Panc1 (cell line): ENCODE measurements at regions not wholly inside any gene's neighbourhood (a gene's known extent, or its start where the extent isn't known, plus 50 kb on each side); places are given as distances from the start of the nearest gene placed in this dataset.

Source experiments
- ATAC-seq: fragments of 200-7000 bp; cut with Tn5 transposase; 2 replicates; pipeline ENCODE4 v1.9.1; 2020; ENCODE audit warnings: mild to moderate bottlenecking, moderate library complexity
- BruUV-seq: library from RNA; stranded (reverse); fragments of 400-500 nt; replicated peaks from 2 replicates; lab custom pipeline; 2021; lab: Mats Ljungman, UMichigan
- CTCF ChIA-PET: fragments of 300-600 bp; sonication (Branson Sonifier 250); formaldehyde crosslinking; loops from one replicate; lab custom pipeline; 2022; ENCODE audit warnings: antibody characterized with exemption; lab: Charles Lee
- POLR2A ChIA-PET: fragments of 300-600 bp; sonication (Branson Sonifier 250); formaldehyde crosslinking; loops from one replicate; lab custom pipeline; 2022; ENCODE audit warnings: antibody characterized with exemption; lab: Charles Lee
- DNase-seq: peaks from one replicate; pipeline ENCODE4 v3.0.0-alpha.2; 2010; ENCODE audit warnings: low read depth, low spot score
- H3K27ac ChIP-seq: 2 replicates; pipeline ENCODE4 v1.5.1; 2011; ENCODE audit warnings: mild to moderate bottlenecking, low read length, inconsistent platforms
- H3K27me3 ChIP-seq: fragments of 200-500 bp; sonication (Bioruptor generic); 2 replicates; pipeline ENCODE4 v1.6.0; 2014; ENCODE audit warnings: low read length, inconsistent platforms; ENCODE audit not compliant: control insufficient read depth, insufficient read depth
- H3K36me3 ChIP-seq: fragments of 200-500 bp; sonication (Bioruptor generic); 2 replicates; pipeline ENCODE4 v1.5.1; 2014; ENCODE audit warnings: inconsistent platforms, mild to moderate bottlenecking, low read length, moderate library complexity; ENCODE audit not compliant: control insufficient read depth, insufficient read depth
- H3K4me1 ChIP-seq: 2 replicates; pipeline ENCODE4 v1.5.1; 2011; ENCODE audit warnings: inconsistent platforms, mild to moderate bottlenecking, low read length, moderate library complexity; ENCODE audit not compliant: control insufficient read depth, insufficient read depth
- H3K4me3 ChIP-seq, 2 experiments: 2 replicates each; pipeline ENCODE4 v1.5.1; 2011 to 2012; ENCODE audit warnings: low read depth in 2 of 2, low read length in 2 of 2, mild to moderate bottlenecking in 2 of 2, inconsistent platforms in 1 of 2, moderate library complexity in 1 of 2
- H3K9me3 ChIP-seq: fragments of 200-500 bp; sonication (Bioruptor generic); 2 replicates; pipeline ENCODE4 v1.5.1; 2014; ENCODE audit warnings: low read depth, mild to moderate bottlenecking, inconsistent platforms, low read length, moderate library complexity; ENCODE audit not compliant: control insufficient read depth, insufficient read depth
- POLR2AphosphoS5 ChIP-seq: IDR thresholded peaks from 2 replicates; pipeline ENCODE4 v1.6.1; 2012; ENCODE audit warnings: mild to moderate bottlenecking, low read depth, low read length, moderate library complexity
- SIN3A ChIP-seq: IDR thresholded peaks from 2 replicates; pipeline ENCODE4 v1.6.1; 2012; ENCODE audit warnings: low read depth, mild to moderate bottlenecking, low read length, moderate library complexity, borderline replicate concordance; ENCODE audit not compliant: insufficient read depth
- TCF7L2 ChIP-seq: IDR thresholded peaks from 2 replicates; pipeline ENCODE4 v1.6.1; 2011; ENCODE audit warnings: mild to moderate bottlenecking, low read depth, low read length, inconsistent platforms
- in situ Hi-C: cut with HindIII; loops from 2 replicates; pipeline ENCODE4 v1.10.0; 2016; ENCODE audit warnings: low sequenced_read_pairs, low pct_unique_long_range_greater_than_20kb
- intact Hi-C: fragments of 100-400 bp; cut with micrococcal nuclease; formaldehyde crosslinking; loops from one replicate; pipeline ENCODE4 v1.10.0; 2022; ENCODE audit not compliant: unreplicated experiment
- TF ChIP-seq, protein P1 (sequence below): fragments of 450-650 bp; IDR thresholded peaks from 2 replicates; pipeline ENCODE4 v1.5.1; 2017; ENCODE audit warnings: mild to moderate bottlenecking
- TF ChIP-seq, protein P2 (sequence below), 2 experiments: IDR thresholded peaks; 2 replicates each; pipeline ENCODE4 v1.6.1; 2011 to 2012; ENCODE audit warnings: low read depth in 2 of 2, control low read depth in 1 of 2, low read length in 1 of 2, mild to moderate bottlenecking in 1 of 2, moderate library complexity in 1 of 2; ENCODE audit not compliant: insufficient read depth in 1 of 2

DNA sequence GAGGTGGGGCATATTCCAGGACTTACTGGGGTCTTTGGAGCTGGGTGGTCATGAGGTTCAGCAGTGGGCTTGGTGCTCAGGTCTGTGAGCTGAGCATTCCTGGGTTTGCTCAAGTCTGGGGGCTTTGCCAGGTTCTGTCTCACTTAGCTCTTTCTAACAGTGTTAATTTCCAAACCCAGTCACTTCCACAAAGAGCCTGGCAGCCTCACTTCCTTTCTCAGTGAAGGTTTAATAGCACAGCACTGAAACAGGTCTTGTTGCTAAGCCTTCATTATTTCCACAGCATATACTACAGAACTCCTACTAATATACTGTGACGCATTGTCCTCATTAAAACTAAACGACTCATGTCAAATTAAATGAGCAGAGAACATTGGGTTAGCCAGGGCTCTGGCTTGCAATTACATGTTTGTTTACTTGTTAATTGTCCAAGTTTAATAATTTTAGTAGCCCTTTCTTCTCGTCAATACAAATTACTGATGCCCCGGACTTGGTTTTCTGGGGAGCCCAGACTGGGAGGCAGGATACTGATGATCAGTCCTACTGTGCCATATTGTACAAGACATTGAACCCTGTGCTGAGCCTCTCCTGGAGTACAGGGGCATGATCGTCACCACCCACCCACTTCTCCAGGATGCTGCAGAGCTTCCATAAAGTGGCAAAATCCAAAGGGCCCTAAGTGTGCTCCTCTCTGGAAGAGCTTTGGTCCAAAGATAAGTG lies 170.7 kb downstream of the IER5 start:
- in situ Hi-C loops (no loop called here), intact Hi-C loops (no loop called here)
- BruUV-seq: no TSS peak
- POLR2A ChIA-PET: no interaction called here
- Histone ChIP-seq H3K27ac (no peak overlapping the region), H3K9me3 (no peaks in the 10 kb centered on the region), H3K36me3 (no peaks in the 10 kb centered on the region), H3K4me3 (no peak overlapping the region), H3K27me3 (peaks cover 2% of the 10 kb centered on the region; the same call in 1 of the 2 replicates), H3K4me1 (no peaks in the 10 kb centered on the region)
- ATAC-seq (no peak), DNase-seq (no peak)
- CTCF ChIA-PET: no interaction called here
- TF ChIP-seq, protein P1, sequence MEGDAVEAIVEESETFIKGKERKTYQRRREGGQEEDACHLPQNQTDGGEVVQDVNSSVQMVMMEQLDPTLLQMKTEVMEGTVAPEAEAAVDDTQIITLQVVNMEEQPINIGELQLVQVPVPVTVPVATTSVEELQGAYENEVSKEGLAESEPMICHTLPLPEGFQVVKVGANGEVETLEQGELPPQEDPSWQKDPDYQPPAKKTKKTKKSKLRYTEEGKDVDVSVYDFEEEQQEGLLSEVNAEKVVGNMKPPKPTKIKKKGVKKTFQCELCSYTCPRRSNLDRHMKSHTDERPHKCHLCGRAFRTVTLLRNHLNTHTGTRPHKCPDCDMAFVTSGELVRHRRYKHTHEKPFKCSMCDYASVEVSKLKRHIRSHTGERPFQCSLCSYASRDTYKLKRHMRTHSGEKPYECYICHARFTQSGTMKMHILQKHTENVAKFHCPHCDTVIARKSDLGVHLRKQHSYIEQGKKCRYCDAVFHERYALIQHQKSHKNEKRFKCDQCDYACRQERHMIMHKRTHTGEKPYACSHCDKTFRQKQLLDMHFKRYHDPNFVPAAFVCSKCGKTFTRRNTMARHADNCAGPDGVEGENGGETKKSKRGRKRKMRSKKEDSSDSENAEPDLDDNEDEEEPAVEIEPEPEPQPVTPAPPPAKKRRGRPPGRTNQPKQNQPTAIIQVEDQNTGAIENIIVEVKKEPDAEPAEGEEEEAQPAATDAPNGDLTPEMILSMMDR: no peak
- TF ChIP-seq, protein P2, sequence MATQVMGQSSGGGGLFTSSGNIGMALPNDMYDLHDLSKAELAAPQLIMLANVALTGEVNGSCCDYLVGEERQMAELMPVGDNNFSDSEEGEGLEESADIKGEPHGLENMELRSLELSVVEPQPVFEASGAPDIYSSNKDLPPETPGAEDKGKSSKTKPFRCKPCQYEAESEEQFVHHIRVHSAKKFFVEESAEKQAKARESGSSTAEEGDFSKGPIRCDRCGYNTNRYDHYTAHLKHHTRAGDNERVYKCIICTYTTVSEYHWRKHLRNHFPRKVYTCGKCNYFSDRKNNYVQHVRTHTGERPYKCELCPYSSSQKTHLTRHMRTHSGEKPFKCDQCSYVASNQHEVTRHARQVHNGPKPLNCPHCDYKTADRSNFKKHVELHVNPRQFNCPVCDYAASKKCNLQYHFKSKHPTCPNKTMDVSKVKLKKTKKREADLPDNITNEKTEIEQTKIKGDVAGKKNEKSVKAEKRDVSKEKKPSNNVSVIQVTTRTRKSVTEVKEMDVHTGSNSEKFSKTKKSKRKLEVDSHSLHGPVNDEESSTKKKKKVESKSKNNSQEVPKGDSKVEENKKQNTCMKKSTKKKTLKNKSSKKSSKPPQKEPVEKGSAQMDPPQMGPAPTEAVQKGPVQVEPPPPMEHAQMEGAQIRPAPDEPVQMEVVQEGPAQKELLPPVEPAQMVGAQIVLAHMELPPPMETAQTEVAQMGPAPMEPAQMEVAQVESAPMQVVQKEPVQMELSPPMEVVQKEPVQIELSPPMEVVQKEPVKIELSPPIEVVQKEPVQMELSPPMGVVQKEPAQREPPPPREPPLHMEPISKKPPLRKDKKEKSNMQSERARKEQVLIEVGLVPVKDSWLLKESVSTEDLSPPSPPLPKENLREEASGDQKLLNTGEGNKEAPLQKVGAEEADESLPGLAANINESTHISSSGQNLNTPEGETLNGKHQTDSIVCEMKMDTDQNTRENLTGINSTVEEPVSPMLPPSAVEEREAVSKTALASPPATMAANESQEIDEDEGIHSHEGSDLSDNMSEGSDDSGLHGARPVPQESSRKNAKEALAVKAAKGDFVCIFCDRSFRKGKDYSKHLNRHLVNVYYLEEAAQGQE (IDR thresholded peaks at IDR 0.05; ENCODE audit: insufficient read depth in 1 of 2, low read depth in 2 of 2, low read length in 1 of 2): no peak
- TF ChIP-seq SIN3A (no peak), TCF7L2 (no peak)

DNA sequence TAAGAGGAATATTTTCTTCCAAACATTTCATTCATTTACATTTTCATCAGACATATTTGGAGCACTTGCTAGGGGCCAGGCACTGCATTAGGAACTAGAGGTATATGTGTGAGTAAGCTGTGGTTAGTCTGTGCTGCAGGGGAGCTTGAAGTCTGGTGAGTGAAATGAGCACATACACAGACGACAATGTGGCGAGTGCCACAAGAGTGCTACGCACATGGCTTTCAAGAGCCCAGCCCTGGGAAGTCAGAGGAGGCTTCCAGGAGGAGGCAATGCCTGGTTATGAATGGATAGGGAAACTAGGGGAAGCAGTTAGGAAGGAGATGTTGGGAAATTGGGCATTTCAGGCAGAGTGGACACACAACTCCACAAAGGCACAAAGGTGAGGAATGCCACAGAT lies 171.8 kb downstream of the IER5 start:
- ATAC-seq (no peak), DNase-seq (no peak)
- Histone ChIP-seq H3K27me3 (peaks cover 2% of the 10 kb centered on the region; the same call in 1 of the 2 replicates), H3K4me1 (no peaks in the 10 kb centered on the region), H3K4me3 (no peak overlapping the region), H3K27ac (no peak overlapping the region), H3K36me3 (no peaks in the 10 kb centered on the region), H3K9me3 (no peaks in the 10 kb centered on the region)
- POLR2A ChIA-PET: no interaction called here
- in situ Hi-C loops (no loop called here), intact Hi-C loops (no loop called here)
- CTCF ChIA-PET: no interaction called here
- BruUV-seq: no TSS peak
- TF ChIP-seq POLR2AphosphoS5 (no peak), TCF7L2 (no peak), SIN3A (no peak)
- TF ChIP-seq, protein P1: no peak
- TF ChIP-seq, protein P2 (IDR thresholded peaks at IDR 0.05; ENCODE audit: insufficient read depth in 1 of 2, low read depth in 2 of 2, low read length in 1 of 2): no peak
